ENCODE measurements at regions not wholly inside any gene's neighbourhood (a gene's known extent, or its start where the extent isn't known, plus 50 kb on each side); places are given as distances from the start of the nearest gene placed in this dataset.

DNA sequence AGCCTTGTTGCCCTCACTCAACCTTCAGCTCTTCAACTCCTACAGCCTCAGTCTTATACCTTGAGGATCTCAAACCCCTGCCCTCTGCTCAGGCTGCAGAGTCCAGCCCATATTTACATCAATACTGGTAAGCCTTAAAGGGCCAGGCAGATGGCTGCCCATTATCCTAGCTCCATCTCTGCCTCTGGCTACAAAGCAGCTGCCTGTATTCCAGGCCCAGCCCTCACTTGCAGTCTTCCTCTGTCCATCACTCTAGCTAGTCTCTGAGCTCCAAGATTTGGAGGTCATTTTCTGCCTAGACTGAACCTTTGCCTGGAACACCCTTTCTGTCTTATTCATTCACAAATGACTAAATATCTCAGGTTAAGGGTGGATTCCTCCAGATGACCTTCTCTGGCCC is 50.2 kb upstream of the GALNT10 start:
- DNase-seq (ENCODE audit: low read depth) = no peak
- TF ChIP-seq, protein P1, sequence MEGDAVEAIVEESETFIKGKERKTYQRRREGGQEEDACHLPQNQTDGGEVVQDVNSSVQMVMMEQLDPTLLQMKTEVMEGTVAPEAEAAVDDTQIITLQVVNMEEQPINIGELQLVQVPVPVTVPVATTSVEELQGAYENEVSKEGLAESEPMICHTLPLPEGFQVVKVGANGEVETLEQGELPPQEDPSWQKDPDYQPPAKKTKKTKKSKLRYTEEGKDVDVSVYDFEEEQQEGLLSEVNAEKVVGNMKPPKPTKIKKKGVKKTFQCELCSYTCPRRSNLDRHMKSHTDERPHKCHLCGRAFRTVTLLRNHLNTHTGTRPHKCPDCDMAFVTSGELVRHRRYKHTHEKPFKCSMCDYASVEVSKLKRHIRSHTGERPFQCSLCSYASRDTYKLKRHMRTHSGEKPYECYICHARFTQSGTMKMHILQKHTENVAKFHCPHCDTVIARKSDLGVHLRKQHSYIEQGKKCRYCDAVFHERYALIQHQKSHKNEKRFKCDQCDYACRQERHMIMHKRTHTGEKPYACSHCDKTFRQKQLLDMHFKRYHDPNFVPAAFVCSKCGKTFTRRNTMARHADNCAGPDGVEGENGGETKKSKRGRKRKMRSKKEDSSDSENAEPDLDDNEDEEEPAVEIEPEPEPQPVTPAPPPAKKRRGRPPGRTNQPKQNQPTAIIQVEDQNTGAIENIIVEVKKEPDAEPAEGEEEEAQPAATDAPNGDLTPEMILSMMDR (conservative IDR thresholded peaks at IDR 0.05; ENCODE audit: low read length) = no peak
- no peak overlapping the region for H3K4me3 ChIP-seq (ENCODE audit: low read length)

Measured in AG10803 (cell line).